PC-3 (cell line): ENCODE measurements at regions not wholly inside any gene's neighbourhood (a gene's known extent, or its start where the extent isn't known, plus 50 kb on each side); places are given as distances from the start of the nearest gene placed in this dataset.

Source experiments
- ATAC-seq: fragments of 200-7000 bp; cut with Tn5 transposase; 2 replicates; pipeline ENCODE4 v1.9.1; 2020; ENCODE audit warnings: mild to moderate bottlenecking, moderate library complexity
- BruUV-seq: library from RNA; stranded (reverse); fragments of 400-500 nt; replicated peaks from 2 replicates; lab custom pipeline; 2021; lab: Mats Ljungman, UMichigan
- CTCF ChIA-PET: fragments of 300-600 bp; sonication (Branson Sonifier 250); formaldehyde crosslinking; loops from one replicate; lab custom pipeline; 2022; ENCODE audit warnings: antibody characterized with exemption; lab: Charles Lee
- POLR2A ChIA-PET: fragments of 300-600 bp; sonication (Branson Sonifier 250); formaldehyde crosslinking; loops from one replicate; lab custom pipeline; 2022; ENCODE audit warnings: antibody characterized with exemption; ENCODE audit not compliant: unreplicated experiment; lab: Charles Lee
- DNase-seq: peaks from one replicate; pipeline ENCODE4 v3.0.0-alpha.2; 2015
- H2AFZ ChIP-seq: fragments of 300-600 bp; sonication (generic); 2 replicates; pipeline ENCODE4 v1.6.0; 2016; ENCODE audit warnings: antibody characterized with exemption, low read length
- H3F3A ChIP-seq: fragments of 300-600 bp; sonication (generic); one replicate; pipeline ENCODE4 v1.6.0; 2017; ENCODE audit warnings: antibody characterized with exemption, low read length, control low read depth, mild to moderate bottlenecking; ENCODE audit not compliant: unreplicated experiment
- H3K27ac ChIP-seq: fragments of 300-600 bp; sonication (generic); 2 replicates; pipeline ENCODE4 v1.5.1; 2016; ENCODE audit warnings: mild to moderate bottlenecking, low read length
- H3K27me3 ChIP-seq: fragments of 300-600 bp; sonication (generic); 2 replicates; pipeline ENCODE4 v1.6.1; 2016; ENCODE audit warnings: low read length, mixed read lengths
- H3K36me3 ChIP-seq: fragments of 300-600 bp; sonication (generic); 2 replicates; pipeline ENCODE4 v1.6.1; 2016; ENCODE audit warnings: low read depth, mixed run types, low read length, mixed read lengths
- H3K4me1 ChIP-seq: fragments of 300-600 bp; sonication (generic); 2 replicates; pipeline ENCODE4 v1.5.1; 2016; ENCODE audit warnings: low read length; ENCODE audit not compliant: insufficient read depth
- H3K4me2 ChIP-seq: fragments of 300-600 bp; sonication (generic); 2 replicates; pipeline ENCODE4 v1.6.0; 2016; ENCODE audit warnings: low read length
- H3K4me3 ChIP-seq: fragments of 300-600 bp; sonication (generic); 2 replicates; pipeline ENCODE4 v1.5.1; 2016; ENCODE audit warnings: mild to moderate bottlenecking, low read length, mixed read lengths
- H3K79me2 ChIP-seq: fragments of 300-600 bp; sonication (generic); 2 replicates; pipeline ENCODE4 v1.6.1; 2017; ENCODE audit warnings: low read length, mixed read lengths
- H3K9ac ChIP-seq: fragments of 300-600 bp; sonication (generic); 2 replicates; pipeline ENCODE4 v1.6.0; 2016; ENCODE audit warnings: mild to moderate bottlenecking, low read length
- H3K9me2 ChIP-seq: fragments of 300-600 bp; sonication (generic); replicated peaks from 2 replicates; pipeline ENCODE4 v1.6.1; 2016; ENCODE audit warnings: mixed run types, low read length, mixed read lengths
- H3K9me3 ChIP-seq: fragments of 300-600 bp; sonication (generic); 2 replicates; pipeline ENCODE4 v1.6.1; 2016; ENCODE audit warnings: low read length, mixed read lengths
- H4K20me1 ChIP-seq: fragments of 300-600 bp; sonication (generic); 2 replicates; pipeline ENCODE4 v1.6.1; 2016; ENCODE audit warnings: low read length, mixed read lengths
- CTCF ChIP-seq: fragments of 300-600 bp; sonication (generic); conservative IDR thresholded peaks from 2 replicates; pipeline ENCODE4 v1.5.1; 2017; ENCODE audit warnings: antibody characterized with exemption, low read depth, mild to moderate bottlenecking, low read length
- EZH2 ChIP-seq: fragments of 300-600 bp; sonication (generic); IDR thresholded peaks from one replicate; pipeline ENCODE4 v1.6.1; 2017; ENCODE audit warnings: antibody characterized with exemption, mild to moderate bottlenecking, low read length; ENCODE audit not compliant: unreplicated experiment
- EZH2phosphoT487 ChIP-seq: fragments of 300-600 bp; sonication (generic); IDR thresholded peaks from 2 replicates; pipeline ENCODE4 v1.6.1; 2018; ENCODE audit warnings: mild to moderate bottlenecking, antibody characterized with exemption, low read length, borderline replicate concordance
- intact Hi-C: fragments of 100-400 bp; cut with micrococcal nuclease; formaldehyde crosslinking; loops from 2 replicates; pipeline ENCODE4 v1.9.0; 2023

GRCh38 chr6:170179616-170180324 lies 111.1 kb downstream of the DLL1 start:
- Histone ChIP-seq H2AFZ (no peak overlapping the region), H3K4me2 (peak overlapping the region; percentile 36), H3K79me2 (no peaks in the 10 kb centered on the region), H3K36me3 (no peaks in the 10 kb centered on the region), H3K9me2 (no peaks in the 10 kb centered on the region), H3K4me3 (no peak overlapping the region), H3K4me1 (peaks cover 31% of the 10 kb centered on the region), H3F3A (no peaks in the 10 kb centered on the region), H4K20me1 (no peaks in the 10 kb centered on the region), H3K27me3 (no peaks in the 10 kb centered on the region), H3K27ac (no peak overlapping the region), H3K9me3 (no peaks in the 10 kb centered on the region), H3K9ac (no peak overlapping the region)
- no TSS peak for BruUV-seq
- ChIA-PET POLR2A (no interaction called here), CTCF (no interaction called here)
- ATAC-seq (no peak), DNase-seq (no peak)
- no peak for TF ChIP-seq CTCF
- TF ChIP-seq EZH2phosphoT487: no peak
- no peak for TF ChIP-seq EZH2
- intact Hi-C loops: loop anchor here (2.0 kb wide), 1 partner anchor 113 kb away; no protein-coding TSS in a partner anchor

GRCh38 chr6:170178561-170179477 lies 112.1 kb downstream of the DLL1 start:
- CTCF ChIA-PET: no interaction called here
- DNase-seq: peak; percentile 93

More at GRCh38 chr6:170178561-170179477, 112.1 kb downstream of the DLL1 start:
- Histone ChIP-seq H2AFZ (peak overlapping the region; percentile 65; the same call in 1 of the 2 replicates), H3K4me1 (peaks cover 31% of the 10 kb centered on the region), H3K27me3 (no peaks in the 10 kb centered on the region), H3K36me3 (no peaks in the 10 kb centered on the region), H3K79me2 (no peaks in the 10 kb centered on the region), H3K4me2 (peak overlapping the region; percentile 36), H3K9me2 (no peaks in the 10 kb centered on the region), H3F3A (no peaks in the 10 kb centered on the region), H3K9ac (no peak overlapping the region), H3K27ac (peak overlapping the region; percentile 69), H3K9me3 (no peaks in the 10 kb centered on the region), H4K20me1 (no peaks in the 10 kb centered on the region), H3K4me3 (no peak overlapping the region)
- BruUV-seq: no TSS peak
- POLR2A ChIA-PET: interaction anchor here (0.6 kb wide), 1 partner anchor 1482 kb away, joined by 3 read pairs; no protein-coding TSS in a partner anchor
- intact Hi-C loops: loop anchor here (2.0 kb wide), 1 partner anchor 114 kb away; no protein-coding TSS in a partner anchor
- peak; percentile 82 for ATAC-seq
- no peak for TF ChIP-seq CTCF
- TF ChIP-seq EZH2phosphoT487: peak; percentile 89
